Transverse colon (tissue), 4 donors: ENCODE measurements at regions not wholly inside any gene's neighbourhood (a gene's known extent, or its start where the extent isn't known, plus 50 kb on each side); places are given as distances from the start of the nearest gene placed in this dataset.

Experiments
- CTCF ChIP-seq, 5 experiments: fragments of 200-600 bp in 3 of 5; fragments of 450-650 bp in 2 of 5; sonication (generic) in 3 of 5; IDR thresholded peaks; 1 replicate in 2 of 5; 2 replicates in 3 of 5; pipeline ENCODE4 v1.5.1; 2016 to 2017; ENCODE audit warnings: antibody characterized with exemption in 5 of 5, inconsistent platforms in 3 of 5, mild to moderate bottlenecking in 2 of 5, moderate library complexity in 1 of 5
- POLR2AphosphoS5 ChIP-seq, 3 donors: sonication (generic); formaldehyde crosslinking; IDR thresholded peaks; one replicate each; pipeline ENCODE4 v1.6.1; 2016; ENCODE audit warnings: antibody characterized with exemption in 3 of 3

- TF ChIP-seq CTCF (IDR thresholded peaks at IDR 0.05), result no peak
- TF ChIP-seq POLR2AphosphoS5 (IDR thresholded peaks at IDR 0.05), result no peak
Observed at GRCh38 chr9:86722706-86723075, 224.6 kb downstream of the GAS1 start.
